Esophagus squamous epithelium (tissue), 5 donors: ENCODE measurements at regions not wholly inside any gene's neighbourhood (a gene's known extent, or its start where the extent isn't known, plus 50 kb on each side); places are given as distances from the start of the nearest gene placed in this dataset.
"Not testable (repeated sequence)": the region's sequence is repeated elsewhere in the genome, so short reads cannot be mapped to it uniquely, and the experiment has no call there.

Experiments used
- DNase-seq: peaks from one replicate; lab custom pipeline; 2025; lab: John Stamatoyannopoulos, UW
- H3K27ac ChIP-seq, 4 donors: fragments of 200-600 bp; sonication (generic); one replicate each; pipeline ENCODE4 v1.5.1; 2016 to 2019; ENCODE audit warnings: mild to moderate bottlenecking in 1 of 4
- H3K27me3 ChIP-seq, 4 donors: fragments of 200-600 bp; sonication (generic); 1 replicate in 3 of 4; 2 replicates in 1 of 4; pipeline versions ENCODE4 v1.5.1 to v1.6.0; 2017 to 2021; ENCODE audit warnings: antibody characterized with exemption in 1 of 4
- H3K36me3 ChIP-seq, 3 donors: fragments of 200-600 bp; sonication (generic); one replicate each; pipeline ENCODE4 v1.5.1; 2016 to 2019
- H3K4me1 ChIP-seq, 3 donors: fragments of 200-600 bp; sonication (generic); one replicate each; pipeline ENCODE4 v1.5.1; 2017 to 2019
- H3K4me3 ChIP-seq, 4 donors: fragments of 200-600 bp; sonication (generic); 1 replicate in 3 of 4; 2 replicates in 1 of 4; pipeline ENCODE4 v1.5.1; 2016 to 2019; ENCODE audit warnings: mild to moderate bottlenecking in 2 of 4, moderate library complexity in 1 of 4
- H3K9me3 ChIP-seq, 3 donors: fragments of 200-600 bp; sonication (generic); one replicate each; pipeline ENCODE4 v1.5.1; 2016 to 2019
- CTCF ChIP-seq, 6 experiments: fragments of 450-650 bp in 4 of 6; fragments of 200-600 bp in 2 of 6; sonication (generic) in 2 of 6; IDR thresholded peaks; one replicate each; pipeline ENCODE4 v1.5.1; 2016 to 2019; ENCODE audit warnings: antibody characterized with exemption in 6 of 6, mild to moderate bottlenecking in 4 of 6, moderate library complexity in 4 of 6
- POLR2A ChIP-seq, 4 donors: fragments of 450-650 bp; IDR thresholded peaks; one replicate each; pipeline ENCODE4 v1.6.1; 2017; ENCODE audit warnings: antibody characterized with exemption in 4 of 4, mild to moderate bottlenecking in 4 of 4, moderate library complexity in 3 of 4
- WGBS, 2 donors: methylation state at CpG; one replicate each; pipeline ENCODE4 v1.1.5; 2018; 5-methylcytosine and 5-hydroxymethylcytosine counted together
- intact Hi-C: fragments of 100-400 bp; cut with DNase I; formaldehyde crosslinking; loops from one replicate; pipeline ENCODE4 v1.15.0; 2022
- donor health status: DM: yes; HTN: yes; CAD: no.

GRCh38 chr2:11891671-11892440 lies 145.4 kb downstream of the LPIN1 start:
- 82 to 89% methylated on average over 4 of the region's 4 CpGs for WGBS, 2 donors
- Histone ChIP-seq H3K4me3 (no peak overlapping the region), H3K36me3 (no peaks in the 10 kb centered on the region), H3K4me1 (no peaks in the 10 kb centered on the region), H3K27me3 (no peaks in the 10 kb centered on the region), H3K9me3 (peaks cover 0 to 27% (median 0%) of the 10 kb centered on the region in 3 donors), H3K27ac (no peak overlapping the region)
- no peak for TF ChIP-seq POLR2A (IDR thresholded peaks at IDR 0.05)
- no peak for TF ChIP-seq CTCF (IDR thresholded peaks at IDR 0.05)
- DNase-seq, result no peak
- intact Hi-C loops, result no loop called here

- H3K9me3 ChIP-seq, result no peaks in the 10 kb centered on the region
- H3K36me3 ChIP-seq, result no peaks in the 10 kb centered on the region
- no peaks in the 10 kb centered on the region for H3K27me3 ChIP-seq
- no peaks in the 10 kb centered on the region for H3K4me1 ChIP-seq
- no peak overlapping the region for H3K4me3 ChIP-seq
- H3K27ac ChIP-seq, result no peak overlapping the region
- intact Hi-C loops, result no loop called here
- DNase-seq, result no peak
- WGBS, 2 donors, result 83 to 91% methylated on average over 3 of the region's 3 CpGs
- no peak for TF ChIP-seq CTCF (IDR thresholded peaks at IDR 0.05)
- no peak for TF ChIP-seq POLR2A (IDR thresholded peaks at IDR 0.05)
Observed at GRCh38 chr2:11896386-11896785, 150.0 kb downstream of the LPIN1 start.

GRCh38 chr2:11898576-11898975 lies 152.1 kb downstream of the LPIN1 start:
- Histone ChIP-seq H3K27me3 (no peaks in the 10 kb centered on the region), H3K36me3 (no peaks in the 10 kb centered on the region), H3K4me1 (no peaks in the 10 kb centered on the region), H3K27ac (no peak overlapping the region), H3K9me3 (no peaks in the 10 kb centered on the region), H3K4me3 (no peak overlapping the region)
- DNase-seq, result no peak
- TF ChIP-seq POLR2A (IDR thresholded peaks at IDR 0.05), result no peak
- no peak for TF ChIP-seq CTCF (IDR thresholded peaks at IDR 0.05)
- intact Hi-C loops, result no loop called here
- 78 to 81% methylated on average over 3 of the region's 3 CpGs for WGBS, 2 donors

GRCh38 chr2:11899264-11899818 lies 152.9 kb downstream of the LPIN1 start:
- Histone ChIP-seq H3K4me3 (no peak overlapping the region), H3K27me3 (no peaks in the 10 kb centered on the region), H3K36me3 (no peaks in the 10 kb centered on the region), H3K4me1 (no peaks in the 10 kb centered on the region), H3K27ac (no peak overlapping the region), H3K9me3 (no peaks in the 10 kb centered on the region)
- intact Hi-C loops, result no loop called here
- TF ChIP-seq CTCF (IDR thresholded peaks at IDR 0.05), result no peak
- no peak for TF ChIP-seq POLR2A (IDR thresholded peaks at IDR 0.05)
- no peak for DNase-seq
- 50 to 60% methylated on average over 6 to 7 of the region's 7 CpGs for WGBS, 2 donors

- H3K9me3 ChIP-seq, H3K4me1 ChIP-seq, H3K27ac ChIP-seq, H3K27me3 ChIP-seq, H3K36me3 ChIP-seq, intact Hi-C loops, H3K4me3 ChIP-seq, DNase-seq: not testable (repeated sequence)
- WGBS, 2 donors, result 71 to 88% methylated on average over 4 of the region's 4 CpGs
Observed at GRCh38 chr2:11900891-11901290, 154.5 kb downstream of the LPIN1 start.
